Esophagus muscularis mucosa (tissue), 3 donors: ENCODE measurements at regions not wholly inside any gene's neighbourhood (a gene's known extent, or its start where the extent isn't known, plus 50 kb on each side); places are given as distances from the start of the nearest gene placed in this dataset.

ENCODE experiments used
- POLR2AphosphoS5 ChIP-seq, 2 donors: sonication (generic); formaldehyde crosslinking; IDR thresholded peaks; one replicate each; pipeline ENCODE4 v1.6.1; 2017; ENCODE audit warnings: antibody characterized with exemption in 2 of 2
- TF ChIP-seq, protein P1 (sequence below), 3 experiments: fragments of 200-600 bp in 2 of 3; fragments of 450-650 bp in 1 of 3; sonication (generic) in 2 of 3; IDR thresholded peaks; one replicate each; pipeline ENCODE4 v1.5.1; 2017 to 2019; ENCODE audit warnings: antibody characterized with exemption in 3 of 3, mild to moderate bottlenecking in 2 of 3, moderate library complexity in 1 of 3

DNA sequence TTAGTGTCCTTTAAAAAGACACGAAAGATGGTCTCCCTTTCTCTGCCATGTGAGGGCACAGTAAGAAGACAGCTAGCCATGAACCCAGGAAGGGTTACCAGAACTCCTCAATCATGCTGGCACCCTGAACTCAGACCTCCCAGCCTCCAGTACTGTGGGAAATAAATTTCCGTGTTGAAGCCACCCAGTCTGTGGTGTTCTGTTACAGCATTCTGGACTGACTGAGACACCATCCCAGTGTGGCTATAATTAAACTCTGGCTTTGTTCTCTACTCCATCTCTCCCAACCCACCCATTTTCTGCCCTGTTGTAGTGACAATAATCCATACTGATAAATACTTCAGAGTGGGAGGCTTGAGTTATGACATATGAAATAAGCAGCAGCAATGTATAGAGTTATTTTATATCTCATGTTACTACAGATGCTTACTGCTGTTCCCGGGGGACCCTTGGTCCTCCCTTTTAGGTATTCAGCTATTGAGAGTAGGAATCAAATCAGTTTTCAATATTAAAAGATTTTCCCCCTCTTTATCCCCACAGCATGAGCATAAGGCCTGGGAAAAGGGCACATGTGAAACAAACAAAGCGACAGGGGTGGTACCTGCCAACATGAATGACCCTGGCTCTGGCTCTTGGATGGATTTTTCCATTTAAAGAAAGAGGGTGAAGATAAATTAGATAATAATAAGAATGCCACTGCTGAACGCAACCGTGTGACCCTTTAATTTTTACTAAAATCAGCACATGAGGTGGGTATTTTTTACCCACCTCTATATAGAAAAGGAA lies 224.3 kb upstream of the SLC35B3 start:
- TF ChIP-seq, protein P1, sequence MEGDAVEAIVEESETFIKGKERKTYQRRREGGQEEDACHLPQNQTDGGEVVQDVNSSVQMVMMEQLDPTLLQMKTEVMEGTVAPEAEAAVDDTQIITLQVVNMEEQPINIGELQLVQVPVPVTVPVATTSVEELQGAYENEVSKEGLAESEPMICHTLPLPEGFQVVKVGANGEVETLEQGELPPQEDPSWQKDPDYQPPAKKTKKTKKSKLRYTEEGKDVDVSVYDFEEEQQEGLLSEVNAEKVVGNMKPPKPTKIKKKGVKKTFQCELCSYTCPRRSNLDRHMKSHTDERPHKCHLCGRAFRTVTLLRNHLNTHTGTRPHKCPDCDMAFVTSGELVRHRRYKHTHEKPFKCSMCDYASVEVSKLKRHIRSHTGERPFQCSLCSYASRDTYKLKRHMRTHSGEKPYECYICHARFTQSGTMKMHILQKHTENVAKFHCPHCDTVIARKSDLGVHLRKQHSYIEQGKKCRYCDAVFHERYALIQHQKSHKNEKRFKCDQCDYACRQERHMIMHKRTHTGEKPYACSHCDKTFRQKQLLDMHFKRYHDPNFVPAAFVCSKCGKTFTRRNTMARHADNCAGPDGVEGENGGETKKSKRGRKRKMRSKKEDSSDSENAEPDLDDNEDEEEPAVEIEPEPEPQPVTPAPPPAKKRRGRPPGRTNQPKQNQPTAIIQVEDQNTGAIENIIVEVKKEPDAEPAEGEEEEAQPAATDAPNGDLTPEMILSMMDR (IDR thresholded peaks at IDR 0.05), result no peak
- no peak for TF ChIP-seq POLR2AphosphoS5 (IDR thresholded peaks at IDR 0.05)
